GM18867 (cell line): ENCODE measurements at regions not wholly inside any gene's neighbourhood (a gene's known extent, or its start where the extent isn't known, plus 50 kb on each side); places are given as distances from the start of the nearest gene placed in this dataset.

Experiments
- ATAC-seq: cut with Tn5 transposase; IDR thresholded peaks from one replicate; pipeline ENCODE4 v1.9.1; 2021; ENCODE audit warnings: mild to moderate bottlenecking, moderate library complexity; ENCODE audit not compliant: unreplicated experiment

GRCh38 chr1:14094611-14095400 is 394.8 kb downstream of the PRDM2 start:
- ATAC-seq = no peak

GRCh38 chr1:14098294-14098913 is 398.4 kb downstream of the PRDM2 start:
- ATAC-seq = no peak

DNA sequence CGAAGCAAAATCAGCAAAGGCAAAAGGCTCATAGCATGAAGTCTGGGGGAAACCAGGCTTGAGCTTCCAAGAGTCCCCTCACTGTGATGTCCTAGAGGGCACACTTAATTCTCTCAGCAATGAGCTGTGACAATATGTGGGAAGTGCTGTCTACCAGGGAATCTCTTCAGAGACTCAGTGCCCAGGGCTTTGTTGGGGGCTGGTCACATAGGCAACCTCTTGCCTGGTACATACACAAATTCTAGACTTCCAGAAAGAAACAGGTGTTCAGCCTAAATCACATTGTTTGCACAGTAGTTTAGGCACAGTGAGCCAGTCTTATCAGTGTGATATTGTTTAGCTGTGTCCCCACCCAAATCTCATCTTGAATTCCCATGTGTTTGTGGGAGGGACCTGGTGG is 400.5 kb downstream of the PRDM2 start:
- no peak for ATAC-seq

DNA sequence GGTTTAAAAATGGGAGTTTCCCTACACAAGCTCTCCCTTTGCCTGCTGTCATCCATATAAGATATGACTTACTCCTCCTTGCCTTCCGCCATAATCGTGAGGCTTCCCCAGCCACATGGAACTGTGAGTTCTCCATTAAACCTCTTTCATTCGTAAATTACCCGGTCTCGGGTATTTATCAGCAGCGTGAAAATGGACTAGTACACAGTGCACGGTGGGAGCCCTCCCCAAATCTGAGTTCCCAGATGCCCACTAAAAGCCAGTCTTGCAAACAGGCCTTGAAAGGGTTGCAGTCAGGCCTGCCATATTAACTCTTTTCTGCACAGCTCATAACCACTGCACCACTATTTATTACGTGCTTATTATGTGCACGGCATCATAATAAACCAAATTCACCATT is 400.9 kb downstream of the PRDM2 start:
- no peak for ATAC-seq

GRCh38 chr1:14102180-14102579 is 402.2 kb downstream of the PRDM2 start:
- no peak for ATAC-seq

GRCh38 chr1:14103878-14104430 is 404.0 kb downstream of the PRDM2 start:
- no peak for ATAC-seq

- ATAC-seq = no peak
Observed at GRCh38 chr1:14106126-14106525, 406.1 kb downstream of the PRDM2 start.

DNA sequence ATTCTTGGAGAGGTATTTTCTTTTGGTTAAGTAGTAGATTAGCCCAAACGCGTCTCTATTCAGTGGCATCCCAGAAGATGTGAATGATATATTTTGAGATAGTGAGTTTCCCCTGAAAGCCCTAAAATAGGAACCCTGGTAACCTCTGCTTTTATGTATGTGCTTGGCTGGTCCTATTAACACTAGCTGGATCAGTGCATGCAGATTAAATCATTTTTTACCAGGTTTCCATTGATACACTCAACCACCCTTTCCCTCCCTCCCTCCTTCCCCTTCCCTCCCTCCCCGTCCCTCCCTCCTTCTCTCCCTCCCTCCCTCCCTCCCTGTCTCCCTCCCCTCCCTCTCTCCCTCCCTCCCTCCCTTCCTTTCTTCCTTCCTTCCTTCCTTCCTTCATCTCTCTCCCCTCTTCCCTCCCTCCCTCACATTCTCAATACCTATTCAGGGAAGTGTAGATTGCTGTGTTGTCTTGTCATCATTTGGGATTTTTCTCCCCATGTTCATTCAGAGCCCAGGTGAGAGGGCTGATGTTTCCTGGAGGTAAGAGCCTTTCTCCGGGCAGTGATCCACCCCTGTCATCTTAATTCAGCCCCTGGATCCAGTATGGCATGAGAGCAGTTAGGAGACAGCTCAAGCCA is 406.8 kb downstream of the PRDM2 start:
- no peak for ATAC-seq

GRCh38 chr1:14108356-14109275 is 408.6 kb downstream of the PRDM2 start:
- ATAC-seq = no peak

DNA sequence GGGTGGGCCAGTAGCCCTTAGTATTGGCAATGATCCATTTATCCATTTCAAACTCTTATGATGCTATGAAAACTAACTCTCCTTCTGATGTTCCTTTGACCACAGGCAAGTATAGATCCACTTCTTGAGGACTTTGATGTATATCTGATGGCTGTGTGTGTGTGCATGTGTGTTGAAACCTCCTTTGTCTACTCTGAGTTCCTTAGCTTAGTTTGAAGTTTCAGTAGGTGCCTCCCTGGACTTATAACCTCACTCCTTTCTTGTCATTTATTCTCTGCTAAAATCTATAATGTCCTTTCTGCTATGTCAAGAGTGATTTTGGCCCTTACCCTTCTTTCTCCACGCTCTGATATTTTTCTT is 409.3 kb downstream of the PRDM2 start:
- ATAC-seq = no peak

DNA sequence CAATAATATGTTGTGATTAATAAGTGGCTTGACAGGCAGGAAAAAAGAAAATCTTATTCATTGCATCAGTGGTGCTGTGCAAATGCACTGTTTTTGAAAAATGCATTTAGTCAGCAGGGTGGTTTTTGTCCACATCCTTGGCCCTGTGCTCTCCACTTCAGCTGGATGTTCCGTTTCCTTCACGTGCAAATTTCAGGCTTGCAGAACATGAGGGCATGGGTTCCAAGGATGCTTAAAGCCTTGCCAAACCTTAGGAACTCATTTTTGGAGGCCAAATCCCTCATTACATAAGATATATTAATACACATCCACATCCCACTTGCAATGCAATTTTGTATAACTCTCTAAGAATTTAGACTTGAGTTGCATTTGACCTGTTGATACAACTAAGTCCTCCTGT is 410.1 kb downstream of the PRDM2 start:
- ATAC-seq = no peak

- ATAC-seq = no peak
Observed at GRCh38 chr1:14111121-14111520, 411.1 kb downstream of the PRDM2 start.

GRCh38 chr1:14112613-14113012 is 412.6 kb downstream of the PRDM2 start:
- ATAC-seq = no peak

- no peak for ATAC-seq
Observed at GRCh38 chr1:14113271-14113670, 413.3 kb downstream of the PRDM2 start.

DNA sequence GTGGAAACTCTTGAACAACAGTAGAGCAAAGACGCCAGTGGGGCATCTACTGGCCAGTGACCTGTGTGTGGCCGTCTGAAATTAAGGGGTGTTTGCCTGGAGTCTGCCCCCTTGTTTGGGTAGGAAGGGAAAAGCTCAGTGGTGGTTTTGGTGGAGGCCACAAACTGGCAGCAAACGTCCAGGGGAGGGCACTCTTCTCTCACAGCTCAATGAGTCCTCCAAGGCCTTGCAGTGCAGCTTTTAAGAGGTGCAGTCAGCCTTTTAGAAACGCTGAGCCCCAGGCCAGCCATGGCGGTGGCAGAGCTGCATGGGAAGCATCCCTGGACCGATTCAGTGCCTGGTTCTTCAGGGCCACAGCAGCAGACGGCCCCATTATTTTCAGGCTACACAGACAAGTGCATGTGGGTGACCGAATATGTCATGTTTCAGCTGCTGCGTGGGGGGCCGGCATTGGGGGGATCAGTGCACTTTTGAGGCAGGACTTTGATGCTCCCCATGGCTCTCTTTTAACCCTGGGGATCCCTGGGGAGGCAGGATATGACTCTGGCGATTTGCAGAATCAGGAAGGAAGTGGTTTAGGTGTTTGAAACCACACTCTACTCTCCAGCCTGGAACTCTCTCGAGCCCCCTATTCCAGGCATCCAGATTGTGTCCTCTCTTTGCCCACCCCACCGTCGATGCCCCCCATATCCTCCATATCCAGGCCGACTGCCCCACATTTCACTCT is 414.0 kb downstream of the PRDM2 start:
- no peak for ATAC-seq

DNA sequence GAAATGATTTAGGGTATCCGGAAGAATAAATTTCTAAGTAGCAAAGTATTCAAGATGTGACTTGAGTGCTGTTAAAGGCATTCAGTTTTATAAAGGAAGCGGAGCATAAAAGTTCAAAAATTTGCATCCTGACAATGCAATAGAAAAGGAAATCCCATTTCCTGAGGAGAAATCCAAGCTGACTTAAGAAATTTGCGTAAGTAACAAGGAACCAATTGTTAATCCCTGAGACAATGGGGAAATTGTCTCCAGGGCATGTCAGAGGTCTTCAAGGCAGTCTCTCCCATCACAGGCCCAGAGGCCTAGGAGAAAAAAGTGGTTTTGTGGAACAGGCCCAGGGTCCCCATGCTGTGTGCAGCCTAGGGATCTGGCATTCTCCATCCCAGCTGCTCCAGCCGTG is 416.0 kb downstream of the PRDM2 start:
- no peak for ATAC-seq

DNA sequence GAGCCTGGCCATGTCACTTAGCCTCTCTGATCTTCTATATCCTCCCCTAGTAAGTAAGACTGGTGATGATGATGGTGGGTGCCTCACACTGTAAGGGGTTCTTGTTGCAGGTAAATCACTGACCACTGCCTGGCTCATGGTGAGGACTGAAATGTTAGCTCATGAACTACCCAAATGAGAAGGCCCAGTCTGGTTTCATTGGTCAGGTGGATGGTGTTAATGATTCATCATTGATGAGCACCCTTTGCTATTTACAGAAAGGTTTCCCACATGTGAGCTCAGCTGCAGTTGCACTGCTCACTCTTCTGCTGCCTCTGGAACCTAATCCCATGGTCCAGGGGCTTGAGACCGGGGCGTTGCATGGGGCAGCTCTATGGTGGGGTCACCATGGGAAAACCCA is 417.7 kb downstream of the PRDM2 start:
- ATAC-seq = no peak

DNA sequence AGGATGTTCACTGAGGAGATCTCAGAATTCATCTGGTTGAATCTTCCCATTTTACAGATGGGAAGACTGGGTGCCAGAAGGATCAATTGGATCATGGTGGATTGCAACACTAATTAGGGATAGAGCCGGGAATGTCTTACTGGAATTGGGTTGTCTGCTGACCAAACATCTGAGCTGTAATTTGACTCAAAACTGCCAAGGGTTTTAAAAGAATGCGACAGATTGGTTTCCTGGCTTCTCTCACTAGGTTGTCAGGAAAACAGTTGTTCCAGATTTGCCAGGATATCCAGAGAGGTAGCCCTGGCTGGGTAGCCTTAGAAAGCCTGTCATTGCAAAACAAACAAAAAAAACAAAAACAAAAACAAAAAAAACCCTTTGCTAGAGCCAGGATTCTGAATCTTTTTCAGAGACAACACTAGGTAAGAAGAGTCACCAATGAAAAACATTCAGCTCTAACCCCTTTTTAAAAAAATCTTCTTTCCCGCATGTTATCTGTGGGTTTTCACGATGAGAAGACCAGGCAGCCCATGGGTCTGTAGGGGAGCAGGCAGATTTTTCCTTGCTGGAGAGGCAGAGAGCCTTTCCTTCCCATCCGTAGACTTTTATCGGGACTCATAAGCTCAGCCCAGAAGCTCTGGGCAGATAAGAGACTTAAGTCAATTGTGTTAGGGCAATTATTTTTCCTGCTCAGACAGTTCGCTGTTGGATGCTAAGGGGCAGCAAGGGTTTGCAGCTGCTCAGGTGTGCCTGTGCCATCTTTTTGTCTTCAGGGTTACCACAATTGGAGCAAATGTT is 418.9 kb downstream of the PRDM2 start:
- ATAC-seq = no peak

DNA sequence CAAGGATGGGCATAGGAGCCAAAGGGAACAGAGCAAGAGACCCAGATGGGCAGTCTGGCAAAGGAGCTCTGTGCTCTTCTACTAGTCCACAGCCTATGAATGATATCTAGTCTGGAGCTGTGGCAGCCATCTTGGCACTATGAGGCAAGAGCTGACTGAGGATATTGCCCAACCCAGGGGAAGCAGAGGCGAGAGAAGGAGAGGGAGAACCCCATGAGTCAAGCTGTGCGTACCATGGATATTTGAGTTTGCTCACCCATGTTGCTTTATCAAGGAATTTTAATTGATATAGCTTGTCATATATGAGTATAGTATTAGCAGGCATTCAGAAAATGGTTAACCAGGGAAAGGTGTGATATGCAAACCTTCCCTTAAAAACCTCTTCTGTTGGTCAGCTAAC is 420.9 kb downstream of the PRDM2 start:
- no peak for ATAC-seq
